Neutrophil (primary cell): ENCODE measurements at regions not wholly inside any gene's neighbourhood (a gene's known extent, or its start where the extent isn't known, plus 50 kb on each side); places are given as distances from the start of the nearest gene placed in this dataset.

Experiments used
- H3K27ac ChIP-seq: fragments of 200-600 bp; sonication (generic); 2 replicates; pipeline ENCODE4 v1.5.1; 2016; ENCODE audit warnings: mild to moderate bottlenecking, moderate library complexity
- H3K27me3 ChIP-seq: fragments of 200-600 bp; sonication (generic); 2 replicates; pipeline ENCODE4 v1.6.0; 2016; ENCODE audit warnings: mild to moderate bottlenecking
- H3K36me3 ChIP-seq: fragments of 200-600 bp; sonication (generic); 2 replicates; pipeline ENCODE4 v1.5.1; 2017
- H3K4me1 ChIP-seq, 2 experiments: fragments of 200-600 bp in 1 of 2; sonication (generic) in 1 of 2; 1 replicate in 1 of 2; 2 replicates in 1 of 2; pipeline versions ENCODE4 v1.5.1 to v1.6.1; 2013 to 2016; ENCODE audit warnings: low read depth in 1 of 2, low read length in 1 of 2, mild to moderate bottlenecking in 1 of 2, moderate library complexity in 1 of 2; ENCODE audit not compliant: control insufficient read depth in 1 of 2, insufficient read depth in 1 of 2
- H3K4me3 ChIP-seq, 2 experiments: fragments of 200-600 bp in 1 of 2; sonication (generic) in 1 of 2; 1 replicate in 1 of 2; 2 replicates in 1 of 2; pipeline ENCODE4 v1.5.1; 2013 to 2016; ENCODE audit warnings: low read depth in 1 of 2, low read length in 1 of 2, mild to moderate bottlenecking in 1 of 2, moderate library complexity in 1 of 2
- H3K9me3 ChIP-seq: fragments of 200-600 bp; sonication (generic); 2 replicates; pipeline ENCODE4 v1.5.1; 2016
- TF ChIP-seq, protein P1 (sequence below): fragments of 200-600 bp; sonication (generic); IDR thresholded peaks from 2 replicates; pipeline ENCODE4 v1.5.1; 2016; ENCODE audit warnings: antibody characterized with exemption

DNA sequence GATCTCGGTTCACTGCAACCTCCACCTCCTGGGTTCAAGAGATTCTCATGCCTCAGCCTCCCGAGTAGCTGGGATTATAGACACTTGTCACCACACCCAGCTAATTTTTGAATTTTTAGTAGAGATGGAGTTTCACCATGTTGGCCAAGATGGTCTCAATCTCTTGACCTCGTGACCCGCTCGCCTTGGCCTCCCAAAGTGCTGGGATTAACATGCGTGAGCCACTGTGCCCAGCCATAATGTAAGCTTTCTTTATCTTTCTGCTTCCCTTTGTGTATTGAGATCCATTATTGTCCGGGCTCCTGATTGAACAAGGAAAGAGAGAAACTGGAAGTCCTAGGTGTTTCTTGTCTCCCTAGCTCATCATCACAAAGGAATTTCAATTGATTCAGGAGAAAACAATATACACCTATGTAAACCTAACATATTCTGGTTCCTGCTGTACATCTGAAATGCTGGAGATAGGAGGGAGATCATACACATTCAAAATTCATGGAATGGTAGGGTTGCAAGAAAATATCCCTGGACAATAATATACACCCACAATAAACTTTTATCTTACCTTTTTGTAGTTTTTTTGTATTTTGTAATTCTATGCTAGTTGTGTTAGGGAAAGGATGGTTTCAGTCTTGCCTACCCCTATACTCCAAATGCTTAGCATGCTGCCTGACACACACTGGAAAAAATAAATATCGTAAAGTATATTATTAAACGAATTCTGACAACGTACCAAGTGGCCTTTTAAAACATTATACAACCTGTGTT is 194.4 kb upstream of the HS3ST1 start:
- H3K4me3 ChIP-seq: no peak overlapping the region
- no peak overlapping the region for H3K27ac ChIP-seq
- H3K4me1 ChIP-seq: no peaks in the 10 kb centered on the region

DNA sequence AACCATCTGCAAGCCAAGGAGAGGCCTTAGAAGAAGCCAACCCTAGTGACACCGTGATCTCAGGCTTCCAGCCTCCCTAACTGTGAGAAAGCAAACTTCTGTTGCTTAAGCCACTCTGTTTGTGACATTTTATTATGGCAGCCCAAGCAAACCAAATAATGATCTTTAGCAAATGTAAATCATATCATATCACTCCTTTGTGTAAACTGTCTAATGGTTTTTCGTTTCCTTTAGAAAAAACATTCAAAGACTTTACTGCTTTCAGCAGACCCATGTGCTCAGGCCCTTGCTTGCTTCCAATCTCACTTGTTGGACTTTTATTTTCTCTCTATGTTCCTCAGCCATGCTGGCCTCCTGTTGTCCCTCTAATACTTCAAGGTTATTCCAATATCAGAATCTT is 192.2 kb upstream of the HS3ST1 start:
- TF ChIP-seq, protein P1, sequence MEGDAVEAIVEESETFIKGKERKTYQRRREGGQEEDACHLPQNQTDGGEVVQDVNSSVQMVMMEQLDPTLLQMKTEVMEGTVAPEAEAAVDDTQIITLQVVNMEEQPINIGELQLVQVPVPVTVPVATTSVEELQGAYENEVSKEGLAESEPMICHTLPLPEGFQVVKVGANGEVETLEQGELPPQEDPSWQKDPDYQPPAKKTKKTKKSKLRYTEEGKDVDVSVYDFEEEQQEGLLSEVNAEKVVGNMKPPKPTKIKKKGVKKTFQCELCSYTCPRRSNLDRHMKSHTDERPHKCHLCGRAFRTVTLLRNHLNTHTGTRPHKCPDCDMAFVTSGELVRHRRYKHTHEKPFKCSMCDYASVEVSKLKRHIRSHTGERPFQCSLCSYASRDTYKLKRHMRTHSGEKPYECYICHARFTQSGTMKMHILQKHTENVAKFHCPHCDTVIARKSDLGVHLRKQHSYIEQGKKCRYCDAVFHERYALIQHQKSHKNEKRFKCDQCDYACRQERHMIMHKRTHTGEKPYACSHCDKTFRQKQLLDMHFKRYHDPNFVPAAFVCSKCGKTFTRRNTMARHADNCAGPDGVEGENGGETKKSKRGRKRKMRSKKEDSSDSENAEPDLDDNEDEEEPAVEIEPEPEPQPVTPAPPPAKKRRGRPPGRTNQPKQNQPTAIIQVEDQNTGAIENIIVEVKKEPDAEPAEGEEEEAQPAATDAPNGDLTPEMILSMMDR: no peak
- Histone ChIP-seq H3K27me3 (no peaks in the 10 kb centered on the region), H3K4me1 (no peaks in the 10 kb centered on the region), H3K9me3 (no peaks in the 10 kb centered on the region), H3K27ac (no peak overlapping the region), H3K36me3 (no peaks in the 10 kb centered on the region), H3K4me3 (no peak overlapping the region)

More for the DNA sequence above, 194.4 kb upstream of the HS3ST1 start:
- no peaks in the 10 kb centered on the region for H3K27me3 ChIP-seq
- H3K9me3 ChIP-seq: no peaks in the 10 kb centered on the region
- H3K36me3 ChIP-seq: no peaks in the 10 kb centered on the region
- TF ChIP-seq, protein P1: no peak

DNA sequence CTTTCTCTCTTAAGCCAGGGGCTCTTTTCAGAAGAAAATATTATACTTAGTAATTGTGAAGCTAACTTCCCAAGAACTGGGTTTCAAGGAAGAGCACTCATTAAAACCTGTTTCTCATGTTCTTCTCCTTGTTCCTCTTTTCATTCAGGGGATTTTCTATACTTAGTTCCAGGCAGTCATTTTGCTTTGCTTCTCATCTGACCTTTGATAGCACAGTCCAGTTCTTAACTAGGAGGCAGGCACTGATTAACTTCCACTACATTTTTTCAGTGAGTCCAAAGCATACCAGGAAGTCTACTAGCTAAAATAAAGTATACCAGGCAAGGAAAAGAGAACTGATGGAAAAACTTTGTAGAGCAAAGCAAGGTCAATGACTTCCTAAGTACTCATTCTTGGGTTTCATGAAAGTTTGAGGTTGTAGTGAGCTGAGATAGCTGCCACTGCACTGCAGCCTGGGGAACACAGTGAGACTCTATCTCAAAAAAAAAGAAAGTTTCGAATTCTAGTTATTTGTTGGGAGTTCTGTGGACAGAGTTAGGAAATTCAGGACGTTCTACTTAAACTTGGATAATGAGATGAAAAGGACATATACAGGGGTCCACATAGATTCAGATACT is 190.1 kb upstream of the HS3ST1 start:
- Histone ChIP-seq H3K27ac (no peak overlapping the region), H3K36me3 (no peaks in the 10 kb centered on the region), H3K4me1 (no peaks in the 10 kb centered on the region), H3K9me3 (no peaks in the 10 kb centered on the region), H3K27me3 (no peaks in the 10 kb centered on the region), H3K4me3 (no peak overlapping the region)
- TF ChIP-seq, protein P1: no peak

DNA sequence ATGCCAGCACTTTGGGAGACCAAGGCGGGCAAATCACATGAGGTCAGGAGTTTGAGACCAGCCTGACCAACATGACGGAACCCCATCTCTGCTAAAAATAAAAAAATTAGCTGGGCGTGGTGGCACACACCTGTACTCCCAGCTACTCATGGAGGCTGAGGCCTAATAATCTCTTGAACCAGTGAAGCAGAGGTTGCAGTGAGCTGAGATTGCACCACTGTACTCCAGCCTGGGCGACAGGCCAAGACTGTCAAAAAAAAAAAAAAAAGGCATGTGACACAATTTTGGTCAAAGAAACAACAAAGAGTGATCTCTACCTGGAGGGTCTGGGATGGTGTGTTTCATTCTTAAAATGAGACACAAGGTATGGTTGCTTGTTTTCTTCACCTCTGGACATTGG is 188.2 kb upstream of the HS3ST1 start:
- no peaks in the 10 kb centered on the region for H3K27me3 ChIP-seq
- H3K36me3 ChIP-seq: no peaks in the 10 kb centered on the region
- H3K9me3 ChIP-seq: no peaks in the 10 kb centered on the region
- TF ChIP-seq, protein P1: no peak
- no peak overlapping the region for H3K27ac ChIP-seq
- no peaks in the 10 kb centered on the region for H3K4me1 ChIP-seq
- no peak overlapping the region for H3K4me3 ChIP-seq

DNA sequence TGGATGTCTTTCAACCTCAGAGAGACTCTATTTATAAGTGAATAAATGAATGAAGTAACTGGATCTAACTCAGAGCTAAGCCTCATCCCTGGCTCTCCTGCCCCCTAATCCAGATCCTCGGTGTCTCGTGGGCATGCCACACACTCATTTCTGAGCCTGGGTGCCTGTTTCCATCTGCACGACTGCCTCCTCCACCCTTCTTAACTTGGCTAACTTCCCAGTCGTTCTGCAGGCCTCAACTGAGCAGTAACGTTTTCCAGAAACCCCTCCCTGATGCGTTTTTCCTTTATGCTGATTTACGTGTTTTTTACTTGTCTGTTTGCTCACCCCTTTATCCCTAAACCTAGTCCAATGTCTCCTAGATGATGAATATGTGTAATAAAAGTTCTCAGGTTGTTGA is 186.9 kb upstream of the HS3ST1 start:
- TF ChIP-seq, protein P1: no peak
- Histone ChIP-seq H3K4me1 (no peaks in the 10 kb centered on the region), H3K9me3 (no peaks in the 10 kb centered on the region), H3K27ac (no peak overlapping the region), H3K36me3 (no peaks in the 10 kb centered on the region), H3K27me3 (no peaks in the 10 kb centered on the region), H3K4me3 (no peak overlapping the region)
